HG02642 (cell line): ENCODE measurements at regions not wholly inside any gene's neighbourhood (a gene's known extent, or its start where the extent isn't known, plus 50 kb on each side); places are given as distances from the start of the nearest gene placed in this dataset.

Experiments
- ATAC-seq: cut with Tn5 transposase; IDR thresholded peaks from one replicate; pipeline ENCODE4 v1.9.1; 2021; ENCODE audit warnings: mild to moderate bottlenecking; ENCODE audit not compliant: unreplicated experiment, poor library complexity

DNA sequence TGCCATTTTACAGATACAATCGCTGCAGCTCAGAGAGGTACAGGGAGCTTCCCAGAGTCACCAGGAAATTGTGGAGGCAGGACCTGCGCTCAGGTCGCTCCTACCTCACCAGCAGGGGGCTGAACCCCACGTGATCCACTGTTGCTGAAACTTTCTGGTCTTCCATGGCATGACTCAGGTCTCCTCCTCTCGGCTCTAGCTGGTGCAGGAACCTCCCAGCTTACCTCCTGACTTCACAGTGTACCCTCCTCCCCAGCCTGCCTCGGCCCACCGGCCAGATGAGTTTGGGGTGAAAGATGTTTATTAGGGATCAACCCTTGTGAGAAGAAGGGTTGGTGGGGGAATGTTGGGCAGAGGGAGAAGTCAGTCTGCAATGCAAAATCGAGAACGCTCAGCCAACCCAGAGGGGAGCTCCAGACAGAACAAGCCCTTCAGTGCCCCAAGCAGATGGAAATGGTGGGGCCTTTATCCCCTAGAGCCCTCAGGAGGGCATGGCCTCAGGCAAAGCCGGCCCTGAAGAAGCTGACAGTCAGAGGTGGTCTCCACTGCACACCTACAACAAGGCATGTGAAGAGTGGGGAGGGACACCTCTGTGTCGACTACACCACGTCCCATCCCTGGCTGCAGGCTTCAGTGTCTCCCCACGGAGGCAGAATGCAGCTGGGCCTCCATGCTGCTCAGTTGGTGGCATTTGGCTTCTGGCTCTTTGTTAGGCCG is 118.6 kb upstream of the PRR20G start:
- ATAC-seq: no peak

DNA sequence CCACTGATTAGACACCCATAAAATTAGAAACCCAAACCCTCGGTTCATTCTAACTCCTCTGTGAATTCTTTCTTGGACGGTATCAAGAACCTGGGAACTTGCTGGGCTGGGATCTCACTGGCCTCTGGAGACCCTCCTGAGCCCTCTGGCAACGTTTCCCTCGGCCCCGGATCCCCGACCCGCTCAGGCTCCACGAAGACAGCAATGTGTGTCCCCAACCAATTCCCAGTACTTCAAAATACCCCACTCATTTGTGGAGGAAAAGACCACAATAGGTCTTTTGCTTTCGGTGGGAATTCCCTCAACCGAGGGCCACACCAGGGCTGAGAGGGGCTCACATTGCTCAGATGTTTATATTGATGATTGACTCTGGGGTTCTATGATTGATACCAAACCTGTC is 117.9 kb upstream of the PRR20G start:
- ATAC-seq: no peak

DNA sequence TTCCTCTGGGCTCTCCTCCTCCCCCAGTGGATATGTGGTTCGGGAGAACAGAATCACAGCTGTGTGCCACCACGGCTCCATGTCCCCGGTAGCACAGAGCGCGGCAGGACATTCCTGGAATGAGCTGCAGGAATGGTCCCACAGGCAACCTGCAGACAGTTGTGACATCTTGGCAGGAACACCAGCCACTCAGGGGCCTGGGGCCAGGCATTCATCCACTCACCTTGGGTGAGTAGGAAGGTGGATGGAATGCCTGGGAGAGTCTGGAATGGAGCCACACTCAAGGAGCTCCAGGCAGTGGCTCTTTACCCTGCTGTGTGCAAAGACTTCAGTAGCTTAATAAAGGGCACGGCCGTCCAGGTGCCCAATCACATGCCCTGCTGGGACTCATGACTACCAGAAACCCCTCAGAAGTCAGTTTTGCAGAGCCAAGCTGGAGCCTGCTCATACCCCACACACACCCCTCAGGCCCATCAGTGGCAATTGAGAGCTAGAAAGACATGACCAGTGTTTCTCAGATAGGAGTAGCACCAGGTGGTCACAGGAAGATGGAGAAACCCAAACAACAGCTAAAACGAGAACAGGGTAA is 117.3 kb upstream of the PRR20G start:
- no peak for ATAC-seq

- no peak for ATAC-seq
These were observed 116.6 kb upstream of the PRR20G start for GRCh38 chr3:127404221-127405009.

DNA sequence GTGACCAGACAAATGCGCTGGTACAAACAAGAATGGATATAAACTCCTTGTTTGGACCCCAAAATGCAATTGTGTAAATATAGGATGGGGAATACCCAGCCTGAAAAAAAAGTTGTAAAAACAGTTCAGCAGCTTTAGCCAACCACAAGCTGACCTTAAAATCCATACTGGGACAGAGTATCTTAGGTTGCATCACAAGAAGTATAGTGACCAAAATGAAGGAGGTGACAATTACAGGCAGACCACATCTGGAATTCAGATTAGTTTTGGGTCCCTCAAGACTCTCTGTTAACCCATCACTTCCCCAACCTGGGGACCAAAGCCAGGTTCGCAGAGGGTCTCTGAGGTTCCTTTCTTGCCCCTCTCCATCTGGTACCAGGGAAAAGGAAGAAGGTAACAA is 115.9 kb upstream of the PRR20G start:
- no peak for ATAC-seq

DNA sequence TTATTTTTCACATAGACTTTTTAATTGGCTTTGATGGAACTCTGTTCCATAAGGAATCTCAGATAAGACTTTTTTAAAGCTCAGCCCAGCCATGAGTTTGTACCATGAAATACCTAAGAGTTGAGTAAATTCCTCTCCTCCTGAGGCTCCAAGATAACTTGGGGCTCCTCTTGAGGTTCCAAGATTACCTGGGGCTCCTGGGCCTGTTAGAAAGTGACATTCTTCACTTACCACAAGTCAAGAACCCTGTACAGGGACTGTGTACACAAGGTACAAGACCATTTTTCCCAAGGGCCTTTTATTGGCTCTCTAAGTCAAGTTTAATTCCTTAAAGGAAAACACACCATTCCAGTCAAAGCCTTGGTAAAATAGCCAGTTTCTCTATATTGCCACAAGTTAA is 111.3 kb upstream of the PRR20G start:
- no peak for ATAC-seq

GRCh38 chr3:127396473-127396872 is 108.6 kb upstream of the PRR20G start:
- no peak for ATAC-seq

DNA sequence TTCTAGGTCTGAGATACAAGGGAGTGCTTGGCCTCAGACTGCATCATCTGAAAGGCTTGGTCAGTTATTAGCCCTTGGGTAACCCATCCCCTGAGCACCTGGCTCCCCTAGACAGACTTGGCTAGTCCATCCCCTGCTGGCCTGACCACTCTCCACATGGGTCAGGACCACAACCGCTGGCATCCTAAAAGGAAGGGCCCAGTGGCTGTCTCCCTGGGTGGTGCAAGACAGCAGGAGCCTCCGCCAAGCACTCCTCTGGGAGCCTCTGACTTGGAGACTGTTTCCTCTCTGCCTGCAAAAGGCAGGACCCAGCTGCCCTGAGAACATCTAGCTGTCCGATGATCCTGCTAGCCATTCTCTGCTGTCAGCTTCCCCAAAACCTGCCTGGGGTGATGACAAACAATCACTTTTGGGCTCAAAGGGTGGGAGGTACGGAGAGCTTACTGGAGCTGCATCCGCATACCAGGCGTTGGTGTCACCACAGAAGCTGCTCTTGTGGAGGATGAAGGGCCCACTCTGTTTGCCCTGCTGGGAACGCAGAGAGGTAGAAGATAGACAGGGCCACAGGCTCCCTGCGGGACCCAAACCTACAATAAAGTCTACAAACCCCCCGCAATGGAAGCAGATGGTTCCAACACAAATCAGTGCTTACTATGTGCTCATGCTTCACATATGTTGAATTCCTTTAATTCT is 108.0 kb upstream of the PRR20G start:
- ATAC-seq: no peak

DNA sequence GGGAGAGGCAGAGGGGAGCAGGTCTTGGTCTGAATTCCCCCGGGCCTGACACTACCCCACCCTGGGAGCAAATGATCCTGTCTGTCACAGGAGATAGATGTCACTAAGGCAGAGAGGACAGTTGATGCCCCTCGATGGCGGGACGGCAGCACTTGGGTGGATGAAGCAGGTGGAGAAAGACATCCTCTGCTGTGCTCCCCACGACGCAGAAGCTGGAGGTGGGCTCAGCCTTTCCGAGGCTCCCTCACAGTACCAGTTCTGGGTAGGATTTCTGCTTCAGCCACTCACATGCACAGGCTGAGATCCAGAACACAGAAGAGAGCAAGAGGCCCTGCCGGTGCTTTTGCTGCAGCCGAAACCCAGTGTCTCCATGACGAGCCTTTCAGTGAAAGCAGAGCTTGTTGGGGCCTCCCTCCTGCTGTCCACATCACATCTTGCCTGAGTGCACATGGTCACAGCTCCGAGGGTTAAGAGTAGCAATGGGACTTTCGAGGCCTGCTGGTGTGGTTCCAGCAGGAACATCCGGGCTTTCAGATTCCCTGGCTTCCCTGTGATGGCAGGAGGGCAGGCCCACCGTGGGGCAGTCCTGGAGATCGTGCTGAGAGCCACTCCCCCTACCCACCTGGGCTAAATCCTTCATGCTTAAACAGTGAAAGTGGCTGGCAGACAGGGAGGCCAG is 107.3 kb upstream of the PRR20G start:
- no peak for ATAC-seq

GRCh38 chr3:127394031-127394430 is 106.2 kb upstream of the PRR20G start:
- ATAC-seq: no peak

- no peak for ATAC-seq
These were observed 105.4 kb upstream of the PRR20G start for GRCh38 chr3:127393131-127393820.

DNA sequence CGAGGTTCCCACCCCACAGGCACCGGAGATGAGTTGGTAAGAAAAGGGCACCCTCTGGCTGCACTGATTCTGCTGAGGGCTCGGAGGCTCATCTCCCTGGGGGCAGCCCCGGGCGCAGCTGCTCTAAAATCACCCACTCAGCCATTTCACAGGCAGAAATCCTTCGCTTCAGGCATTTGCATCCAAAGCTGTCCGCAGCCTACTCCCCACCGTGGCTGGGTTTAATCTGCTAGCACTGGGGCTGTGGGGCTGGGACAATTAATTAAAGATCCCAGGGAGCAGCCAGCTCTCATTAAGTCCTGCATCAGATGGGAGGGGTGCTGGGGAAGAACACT is 104.3 kb upstream of the PRR20G start:
- no peak for ATAC-seq

- ATAC-seq: no peak
These were observed 103.8 kb upstream of the PRR20G start for GRCh38 chr3:127391436-127392155.

- no peak for ATAC-seq
These were observed 102.6 kb upstream of the PRR20G start for GRCh38 chr3:127390365-127391025.

GRCh38 chr3:127389913-127390312 is 102.1 kb upstream of the PRR20G start:
- ATAC-seq: no peak

DNA sequence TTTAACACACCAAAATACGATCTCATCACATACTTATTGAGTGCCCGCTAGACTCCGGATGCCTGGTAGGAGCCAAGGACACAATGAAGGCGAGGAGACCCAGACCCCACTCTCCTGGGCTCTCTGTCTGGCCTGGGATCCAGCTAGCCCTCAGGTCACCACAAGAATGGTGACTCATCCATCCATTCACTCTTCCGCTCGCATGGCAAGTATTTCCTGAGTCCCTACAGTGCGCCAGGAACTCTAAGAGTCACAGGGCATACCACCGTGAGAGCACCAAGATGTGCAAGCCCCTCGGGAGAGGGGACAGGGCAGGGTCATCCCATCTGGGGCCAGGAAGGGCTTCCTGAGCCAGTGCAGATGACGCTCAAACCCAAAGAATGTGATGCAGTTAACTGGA is 101.6 kb upstream of the PRR20G start:
- ATAC-seq: no peak

- ATAC-seq: no peak
These were observed 100.6 kb upstream of the PRR20G start for GRCh38 chr3:127388427-127388826.

GRCh38 chr3:127387556-127388153 is 99.8 kb upstream of the PRR20G start:
- ATAC-seq: no peak
